ENCODE measurements at regions not wholly inside any gene's neighbourhood (a gene's known extent, or its start where the extent isn't known, plus 50 kb on each side); places are given as distances from the start of the nearest gene placed in this dataset.

- no peak for DNase-seq
Observed at GRCh38 chr2:34025196-34025595, 426.1 kb upstream of the FAM98A start.

DNA sequence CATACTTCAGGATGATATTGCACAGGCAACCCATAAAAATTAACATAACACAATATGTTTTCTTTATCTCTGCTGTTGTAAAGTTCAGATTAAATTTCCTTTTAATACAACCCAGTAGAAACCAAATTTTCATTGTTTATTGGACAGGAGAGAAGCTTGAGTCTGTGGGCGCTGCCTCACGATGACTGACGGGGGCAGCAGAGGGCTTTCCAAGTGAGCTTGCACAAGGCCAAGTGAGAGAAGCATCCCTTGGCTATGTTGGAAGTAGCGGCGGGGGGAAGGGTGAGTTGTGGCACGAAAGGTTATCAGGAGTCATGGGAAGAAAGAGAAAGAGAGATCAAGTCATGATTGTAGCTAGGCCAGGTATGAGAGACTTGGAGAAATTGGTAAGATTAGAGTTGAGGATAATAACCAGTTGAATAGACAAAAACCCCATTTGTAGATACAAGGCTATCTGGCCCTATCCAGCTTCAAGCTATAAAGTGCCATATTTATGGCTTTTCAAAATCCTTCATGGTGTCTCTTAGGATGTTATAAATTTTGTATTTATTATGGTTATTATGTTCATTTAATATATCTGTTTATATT is 413.7 kb upstream of the FAM98A start:
- peak; percentile 8 to 66 (median 24) for DNase-seq

DNA sequence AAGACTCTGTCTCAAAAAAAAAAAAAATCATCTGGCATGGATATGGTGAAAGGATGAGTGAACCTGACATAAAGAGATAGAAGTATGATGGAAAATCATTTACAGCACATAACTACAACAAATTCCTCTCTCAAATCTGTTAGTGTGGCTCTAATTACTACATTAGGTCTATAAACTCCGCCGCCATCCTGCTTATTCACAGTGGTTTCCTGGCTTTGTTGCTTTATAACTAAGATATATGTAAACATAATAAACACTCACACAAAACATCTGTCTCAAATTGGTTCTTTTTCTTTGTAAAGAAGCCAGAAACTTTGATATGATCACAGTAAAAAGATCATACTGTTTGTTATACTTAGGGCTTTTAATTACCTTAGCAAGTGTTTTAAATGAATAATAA is 412.6 kb upstream of the FAM98A start:
- no peak for DNase-seq

- DNase-seq: no peak
Observed at GRCh38 chr2:34005901-34006300, 406.8 kb upstream of the FAM98A start.

- no peak for DNase-seq
Observed at GRCh38 chr2:34004936-34005335, 405.8 kb upstream of the FAM98A start.

- DNase-seq: no peak
Observed at GRCh38 chr2:34003795-34004194, 404.7 kb upstream of the FAM98A start.

- no peak for DNase-seq
Observed at GRCh38 chr2:34001557-34001956, 402.5 kb upstream of the FAM98A start.

- no peak for DNase-seq
Observed at GRCh38 chr2:33984131-33984530, 385.0 kb upstream of the FAM98A start.

DNA sequence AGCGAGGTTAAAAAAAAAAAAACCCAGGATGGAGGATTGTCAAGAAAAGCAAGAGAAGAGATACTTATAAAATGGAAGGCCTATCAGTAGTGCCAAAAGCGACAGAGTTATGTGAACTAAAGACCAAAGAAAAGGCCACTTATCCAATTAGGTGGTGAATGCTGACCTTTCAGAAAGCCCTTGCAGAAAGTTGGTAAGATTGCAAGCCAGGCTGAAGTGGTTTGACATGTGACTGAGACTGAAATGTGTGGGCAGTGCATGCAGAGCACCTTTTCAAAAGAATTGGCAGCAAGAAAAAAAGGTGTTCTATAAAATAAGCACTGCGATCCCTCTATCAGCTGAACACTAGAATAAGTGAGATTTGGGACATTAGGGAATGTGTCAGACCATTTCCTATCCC is 379.4 kb upstream of the FAM98A start:
- no peak for DNase-seq

DNA sequence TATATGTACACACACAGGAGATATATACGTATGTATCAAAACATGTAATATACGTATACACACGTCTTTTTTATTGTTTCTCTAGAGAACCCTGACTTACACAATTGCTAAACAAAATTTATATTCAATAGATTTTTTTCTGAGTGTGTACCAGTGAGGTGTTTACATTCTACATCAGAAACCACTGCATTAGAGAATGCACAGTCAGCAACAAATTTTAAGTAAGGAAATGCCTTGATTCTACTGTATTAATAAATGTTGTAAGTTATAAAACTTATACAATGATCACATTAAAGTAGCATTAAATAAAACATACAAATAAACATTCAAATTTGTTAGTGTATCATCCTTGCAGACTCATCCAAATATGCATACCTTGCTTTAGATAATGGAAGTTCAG is 376.4 kb upstream of the FAM98A start:
- DNase-seq: no peak

- no peak for DNase-seq
Observed at GRCh38 chr2:33967103-33967502, 368.0 kb upstream of the FAM98A start.

GRCh38 chr2:33958591-33958990 is 359.5 kb upstream of the FAM98A start:
- DNase-seq: no peak

DNA sequence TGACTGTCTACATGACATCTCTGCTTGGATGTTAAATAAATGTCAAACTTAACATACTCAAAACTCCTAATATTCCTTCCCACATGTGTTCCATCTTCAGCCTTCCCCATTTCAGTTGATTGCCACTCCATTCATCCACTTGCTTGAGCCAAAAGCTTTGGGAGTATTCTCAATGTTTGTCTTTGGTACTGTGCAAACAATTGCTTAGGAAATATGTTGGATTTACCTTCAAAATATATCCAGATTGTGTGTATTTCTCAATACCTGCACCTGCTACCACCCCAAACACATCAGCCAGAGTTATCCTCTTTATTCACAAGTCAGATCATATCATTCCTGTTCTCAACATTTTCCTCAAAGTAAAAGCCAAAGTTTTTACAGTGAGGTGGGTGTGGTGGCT is 350.3 kb upstream of the FAM98A start:
- no peak for DNase-seq

DNA sequence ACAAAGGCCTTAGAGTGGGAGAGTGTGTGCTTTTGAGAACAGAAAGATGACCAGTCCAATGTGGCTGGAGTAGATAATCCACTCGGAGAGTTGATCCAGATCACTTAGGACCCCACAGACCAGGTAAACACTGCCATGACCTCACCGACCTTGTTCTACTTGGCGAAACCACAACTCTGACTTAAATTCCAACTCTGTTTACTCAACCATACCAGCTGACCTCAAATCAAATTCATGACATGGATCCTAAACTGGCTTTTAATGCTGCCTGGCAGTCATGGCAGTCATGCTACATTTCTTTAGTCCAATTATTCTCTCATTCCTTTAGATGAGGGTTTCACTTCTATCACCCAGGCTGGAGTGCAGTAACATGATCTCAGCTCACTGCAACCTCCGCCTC is 347.1 kb upstream of the FAM98A start:
- no peak for DNase-seq

GRCh38 chr2:33933203-33933602 is 334.1 kb upstream of the FAM98A start:
- DNase-seq: no peak

DNA sequence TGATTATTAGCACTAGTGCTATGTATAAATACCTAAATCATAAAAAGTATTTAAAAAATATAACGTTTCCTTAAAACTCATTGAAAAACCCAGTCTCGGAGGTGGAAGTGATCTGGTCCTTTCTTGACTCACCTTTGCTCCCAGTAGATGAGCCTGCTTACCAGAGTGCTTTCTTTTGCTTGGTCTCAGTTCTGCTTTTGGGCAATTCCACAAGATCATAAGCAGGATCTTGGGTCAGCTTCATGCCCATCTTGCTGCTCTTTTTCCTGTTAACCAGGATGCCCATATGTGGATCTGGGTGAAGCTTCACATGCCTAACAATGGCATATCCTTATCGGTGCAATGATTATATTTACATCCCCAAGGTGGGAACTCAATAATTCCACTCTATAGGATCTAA is 332.1 kb upstream of the FAM98A start:
- DNase-seq: no peak

GRCh38 chr2:33929467-33929866 is 330.4 kb upstream of the FAM98A start:
- no peak for DNase-seq

- no peak for DNase-seq
Observed at GRCh38 chr2:33927756-33928155, 328.7 kb upstream of the FAM98A start.

GRCh38 chr2:33925311-33925710 is 326.2 kb upstream of the FAM98A start:
- no peak for DNase-seq

DNA sequence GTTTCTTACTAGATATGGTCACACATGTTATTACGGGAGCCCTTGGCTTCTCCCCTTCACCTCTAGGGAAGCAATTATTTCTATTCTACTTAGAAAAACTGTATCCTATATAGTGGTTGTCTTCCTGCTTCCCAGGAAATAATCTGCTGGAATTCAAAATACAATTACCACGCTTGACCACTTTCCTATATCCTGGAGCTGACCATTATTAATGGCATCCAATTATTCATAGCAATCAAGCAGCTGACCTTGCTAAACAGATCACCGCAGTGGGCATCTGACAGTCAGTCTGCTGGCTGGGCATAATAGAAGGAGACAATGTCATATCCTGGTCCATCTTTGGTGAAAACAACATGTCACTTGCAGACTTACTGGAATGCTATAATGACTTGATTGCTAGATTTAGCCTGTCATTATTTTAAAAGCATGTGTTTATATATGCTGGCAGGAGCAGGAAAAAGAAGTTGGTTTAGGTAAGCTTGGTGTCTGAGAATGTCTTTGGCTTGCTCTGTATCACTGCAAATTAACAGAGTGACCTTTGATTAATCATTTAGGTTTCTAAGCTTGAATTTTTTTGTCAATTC is 325.6 kb upstream of the FAM98A start:
- DNase-seq: no peak

DNA sequence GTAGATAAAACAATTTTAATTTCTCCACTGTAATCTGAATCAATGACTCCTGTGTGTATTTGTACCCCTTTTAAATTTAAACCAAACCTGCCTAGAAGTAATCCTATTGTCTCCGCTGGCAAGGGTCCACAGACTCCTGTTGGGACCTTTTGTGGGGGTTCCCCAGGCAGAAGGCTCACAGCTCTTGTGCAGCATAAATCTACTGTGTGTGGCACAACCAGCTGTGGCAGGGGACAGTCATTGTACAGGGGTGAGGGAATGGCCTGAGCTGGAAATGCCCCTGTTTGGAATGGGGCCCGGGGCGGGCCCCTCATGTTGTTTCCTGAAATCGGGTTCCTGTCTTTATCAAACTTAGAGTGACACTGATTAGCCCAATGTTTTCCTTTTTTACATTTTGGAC is 318.2 kb upstream of the FAM98A start:
- DNase-seq: no peak

GRCh38 chr2:33913071-33913616 is 314.0 kb upstream of the FAM98A start:
- no peak for DNase-seq

GRCh38 chr2:33911327-33911726 is 312.2 kb upstream of the FAM98A start:
- DNase-seq: no peak

DNA sequence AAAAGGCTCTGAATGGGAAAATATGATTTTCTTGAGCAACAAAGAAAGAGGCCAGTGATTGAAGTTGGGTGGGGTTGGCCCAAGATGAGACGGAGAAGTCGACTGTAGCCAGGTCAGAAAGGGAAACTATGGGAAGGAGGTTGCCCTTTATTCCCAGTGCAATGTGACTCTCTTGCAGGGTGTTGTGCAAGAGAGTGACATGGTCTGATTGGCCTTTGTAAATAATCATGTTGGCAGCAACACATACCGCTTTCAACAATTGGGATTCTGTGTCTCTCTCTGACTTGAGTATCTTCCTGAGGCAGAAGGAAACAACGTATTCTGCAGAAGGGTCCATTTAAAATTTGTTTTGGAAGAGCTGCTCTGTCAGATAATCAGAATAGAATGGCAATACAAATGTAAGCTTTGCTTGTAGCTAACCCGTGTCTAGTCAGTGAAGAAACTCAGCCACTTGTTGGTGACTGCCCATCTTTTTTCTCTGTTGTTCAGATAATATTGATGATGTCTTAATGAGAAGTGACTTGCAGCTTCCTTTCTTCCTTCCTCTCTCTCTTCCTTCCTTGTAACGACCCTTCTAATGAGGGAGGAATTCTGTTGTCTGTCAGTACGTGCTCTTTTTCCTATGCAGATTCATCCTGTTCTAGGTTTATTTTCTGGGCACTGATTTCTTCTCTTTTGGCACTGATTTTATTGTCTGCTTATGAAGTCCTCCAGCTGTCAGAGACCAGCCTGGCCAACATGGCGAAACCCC is 311.0 kb upstream of the FAM98A start:
- no peak for DNase-seq

Data from NCI-H1417 (cell line).